Mesothelial cell of epicardium (in vitro differentiated cells): ENCODE measurements at regions not wholly inside any gene's neighbourhood (a gene's known extent, or its start where the extent isn't known, plus 50 kb on each side); places are given as distances from the start of the nearest gene placed in this dataset.
"Not testable (repeated sequence)": the region's sequence is repeated elsewhere in the genome, so short reads cannot be mapped to it uniquely, and the experiment has no call there.

ENCODE experiments used
- DNase-seq, 2 experiments: peaks; one replicate each; pipeline ENCODE4 v3.0.0; 2021; ENCODE audit warnings: low spot score in 2 of 2; ENCODE audit not compliant: unreplicated experiment in 2 of 2
- H3K27ac Mint-ChIP-seq: 2 replicates; pipeline ENCODE4 v1.8.0; 2021; ENCODE audit warnings: mixed read lengths
- H3K27me3 Mint-ChIP-seq: 2 replicates; pipeline ENCODE4 v1.8.0; 2021; ENCODE audit warnings: low read depth, mixed read lengths
- H3K36me3 Mint-ChIP-seq: 2 replicates; pipeline ENCODE4 v1.8.0; 2021; ENCODE audit warnings: mixed read lengths
- H3K4me1 Mint-ChIP-seq: 2 replicates; pipeline ENCODE4 v1.8.0; 2021; ENCODE audit warnings: mixed read lengths
- H3K4me3 Mint-ChIP-seq: 2 replicates; pipeline ENCODE4 v1.8.0; 2021; ENCODE audit warnings: mild to moderate bottlenecking, moderate library complexity, mixed read lengths
- H3K9me3 Mint-ChIP-seq: 2 replicates; pipeline ENCODE4 v1.8.0; 2021; ENCODE audit warnings: mixed read lengths
- TF ChIP-seq, protein P1 (sequence below): fragments of 200-600 bp; sonication (generic); IDR thresholded peaks from one replicate; pipeline ENCODE4 v1.5.0; 2021; ENCODE audit warnings: antibody characterized with exemption; ENCODE audit not compliant: unreplicated experiment

DNA sequence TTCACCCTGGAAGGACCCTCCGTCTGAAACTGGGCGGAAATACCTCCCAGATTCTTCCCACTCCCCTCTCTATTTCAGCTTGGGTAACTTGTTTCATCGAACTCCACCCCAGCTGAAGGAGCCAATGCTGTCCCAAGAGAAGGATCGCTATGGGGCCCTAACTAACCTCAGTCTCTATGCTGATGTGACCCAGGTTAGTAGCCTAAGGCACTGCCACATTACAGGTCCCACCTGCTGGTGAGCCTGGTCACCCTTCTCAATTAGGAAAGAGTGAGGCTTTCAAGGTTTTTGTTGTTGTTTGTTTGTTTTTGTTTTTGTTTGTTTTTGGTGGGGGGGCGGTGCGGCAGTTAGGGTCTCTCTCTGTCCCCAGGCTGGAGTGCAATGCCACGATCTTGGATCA lies 168.4 kb downstream of the OR2B2 start:
- H3K9me3 Mint-ChIP-seq = no peaks in the 10 kb centered on the region
- TF ChIP-seq, protein P1, sequence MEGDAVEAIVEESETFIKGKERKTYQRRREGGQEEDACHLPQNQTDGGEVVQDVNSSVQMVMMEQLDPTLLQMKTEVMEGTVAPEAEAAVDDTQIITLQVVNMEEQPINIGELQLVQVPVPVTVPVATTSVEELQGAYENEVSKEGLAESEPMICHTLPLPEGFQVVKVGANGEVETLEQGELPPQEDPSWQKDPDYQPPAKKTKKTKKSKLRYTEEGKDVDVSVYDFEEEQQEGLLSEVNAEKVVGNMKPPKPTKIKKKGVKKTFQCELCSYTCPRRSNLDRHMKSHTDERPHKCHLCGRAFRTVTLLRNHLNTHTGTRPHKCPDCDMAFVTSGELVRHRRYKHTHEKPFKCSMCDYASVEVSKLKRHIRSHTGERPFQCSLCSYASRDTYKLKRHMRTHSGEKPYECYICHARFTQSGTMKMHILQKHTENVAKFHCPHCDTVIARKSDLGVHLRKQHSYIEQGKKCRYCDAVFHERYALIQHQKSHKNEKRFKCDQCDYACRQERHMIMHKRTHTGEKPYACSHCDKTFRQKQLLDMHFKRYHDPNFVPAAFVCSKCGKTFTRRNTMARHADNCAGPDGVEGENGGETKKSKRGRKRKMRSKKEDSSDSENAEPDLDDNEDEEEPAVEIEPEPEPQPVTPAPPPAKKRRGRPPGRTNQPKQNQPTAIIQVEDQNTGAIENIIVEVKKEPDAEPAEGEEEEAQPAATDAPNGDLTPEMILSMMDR = no peak
- no peak overlapping the region for H3K27ac Mint-ChIP-seq
- DNase-seq = no peak
- H3K27me3 Mint-ChIP-seq = peaks cover 12% of the 10 kb centered on the region
- no peaks in the 10 kb centered on the region for H3K36me3 Mint-ChIP-seq
- peaks cover 10% of the 10 kb centered on the region for H3K4me1 Mint-ChIP-seq
- no peak overlapping the region for H3K4me3 Mint-ChIP-seq

DNA sequence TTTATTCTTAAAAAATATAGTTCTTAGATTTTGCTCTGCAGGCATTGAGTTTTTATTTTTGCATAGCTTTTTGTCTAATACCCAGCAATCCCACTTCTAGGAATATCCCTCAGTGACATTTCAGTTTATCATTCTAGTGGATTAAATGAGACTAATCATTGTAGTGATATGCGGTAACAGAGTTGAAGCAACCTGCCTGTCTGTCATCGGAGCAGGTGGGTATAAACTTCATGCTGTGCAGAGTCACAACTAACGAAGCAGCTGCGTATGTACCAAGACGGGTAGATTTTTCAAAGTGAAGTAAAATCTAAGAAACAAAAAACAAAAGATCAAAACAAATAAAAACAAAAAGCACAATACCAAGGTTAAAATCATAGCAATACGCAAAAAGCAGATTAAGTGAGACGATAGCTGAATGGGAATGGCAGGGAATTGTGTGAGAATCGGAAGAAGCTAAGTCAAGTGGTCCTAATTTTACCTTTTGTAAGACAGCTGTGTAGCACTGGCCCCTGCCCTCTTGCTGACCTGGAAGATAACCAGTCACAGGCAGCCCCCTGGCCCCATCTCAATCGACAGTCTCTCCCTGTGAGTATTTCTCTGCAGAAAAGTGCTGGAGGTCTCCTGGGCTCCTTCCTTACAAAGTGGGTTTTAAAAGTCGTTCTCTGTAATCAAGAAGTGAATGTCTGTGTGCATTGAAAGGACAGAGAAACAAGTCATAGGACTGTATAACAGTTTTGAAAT lies 169.2 kb downstream of the OR2B2 start:
- H3K4me1 Mint-ChIP-seq = peaks cover 10% of the 10 kb centered on the region
- TF ChIP-seq, protein P1 = no peak
- DNase-seq = no peak
- peak overlapping the region; percentile 4 for H3K27ac Mint-ChIP-seq
- H3K36me3 Mint-ChIP-seq = no peaks in the 10 kb centered on the region
- H3K4me3 Mint-ChIP-seq = no peak overlapping the region
- H3K9me3 Mint-ChIP-seq = no peaks in the 10 kb centered on the region
- H3K27me3 Mint-ChIP-seq = peaks cover 12% of the 10 kb centered on the region

DNA sequence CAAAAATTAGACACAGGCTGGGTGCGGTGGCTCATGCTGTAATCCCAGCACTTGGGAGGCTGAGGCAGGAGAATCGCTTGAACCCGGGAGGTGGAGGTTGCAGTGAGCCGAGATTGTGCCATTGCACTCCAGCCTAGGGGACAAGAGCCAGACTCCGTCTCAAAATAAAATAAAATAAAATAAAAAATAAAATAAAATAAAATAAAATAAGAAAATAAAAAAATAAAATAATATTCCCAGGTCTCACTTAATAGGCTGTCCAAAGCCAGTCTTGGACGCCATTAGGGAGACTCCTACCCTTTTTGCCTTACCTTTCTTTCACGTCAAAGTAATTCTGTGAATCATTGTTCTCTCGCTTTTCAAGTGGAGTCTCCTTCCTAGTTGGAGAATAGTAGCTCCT lies 172.3 kb downstream of the OR2B2 start:
- not testable (repeated sequence) for H3K27ac Mint-ChIP-seq, DNase-seq, H3K9me3 Mint-ChIP-seq, H3K36me3 Mint-ChIP-seq, H3K4me3 Mint-ChIP-seq
- Mint-ChIP-seq H3K4me1 (peaks cover 10% of the 10 kb centered on the region), H3K27me3 (peaks cover 15% of the 10 kb centered on the region)

DNA sequence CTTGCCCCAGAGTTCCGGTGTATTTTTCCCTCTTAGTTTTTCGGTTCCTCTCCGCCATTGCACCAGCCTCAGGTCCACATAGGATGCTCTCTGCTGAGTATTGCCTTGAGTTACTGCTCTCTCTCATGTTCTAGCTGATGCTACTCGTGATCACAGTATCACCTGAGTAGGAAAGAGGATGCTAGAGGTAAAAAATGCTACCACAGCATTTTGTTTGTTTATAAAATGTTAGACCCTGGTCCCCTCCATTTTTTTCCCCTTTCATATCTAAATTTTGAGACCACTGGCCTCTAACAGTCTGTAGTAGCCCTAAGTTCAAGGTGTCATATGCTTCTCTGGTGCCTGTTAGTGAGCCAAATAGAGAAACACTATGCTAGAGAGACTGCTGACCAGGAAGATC lies 175.5 kb downstream of the OR2B2 start:
- Mint-ChIP-seq H3K27ac (no peak overlapping the region), H3K27me3 (peaks cover 3% of the 10 kb centered on the region), H3K9me3 (no peaks in the 10 kb centered on the region), H3K36me3 (no peaks in the 10 kb centered on the region), H3K4me1 (no peaks in the 10 kb centered on the region), H3K4me3 (no peak overlapping the region)
- TF ChIP-seq, protein P1 = no peak
- no peak for DNase-seq

DNA sequence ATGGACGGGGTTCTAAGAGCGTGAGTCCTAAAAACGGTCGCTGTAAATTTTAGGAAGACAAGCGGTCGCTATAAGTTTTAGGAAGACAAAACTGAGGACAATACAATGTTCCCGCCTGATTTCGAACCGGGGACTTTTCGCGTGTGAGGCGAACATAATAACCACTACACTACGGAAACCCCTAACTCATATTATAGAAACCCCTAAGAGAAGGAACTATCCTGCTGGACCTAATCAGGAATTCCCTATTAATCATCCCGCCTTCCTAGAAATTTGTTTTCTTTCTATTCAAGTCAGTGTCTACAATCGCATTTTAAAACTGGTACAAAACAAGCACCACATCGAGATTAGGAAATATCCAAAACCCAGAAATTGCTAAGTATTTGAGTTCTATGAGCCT lies 183.8 kb downstream of the OR2B2 start:
- Mint-ChIP-seq H3K4me3 (no peak overlapping the region), H3K27me3 (peaks cover 19% of the 10 kb centered on the region), H3K4me1 (peaks cover 7% of the 10 kb centered on the region), H3K36me3 (no peaks in the 10 kb centered on the region), H3K9me3 (peaks cover 4% of the 10 kb centered on the region), H3K27ac (no peak overlapping the region)
- TF ChIP-seq, protein P1 = no peak
- DNase-seq = no peak

DNA sequence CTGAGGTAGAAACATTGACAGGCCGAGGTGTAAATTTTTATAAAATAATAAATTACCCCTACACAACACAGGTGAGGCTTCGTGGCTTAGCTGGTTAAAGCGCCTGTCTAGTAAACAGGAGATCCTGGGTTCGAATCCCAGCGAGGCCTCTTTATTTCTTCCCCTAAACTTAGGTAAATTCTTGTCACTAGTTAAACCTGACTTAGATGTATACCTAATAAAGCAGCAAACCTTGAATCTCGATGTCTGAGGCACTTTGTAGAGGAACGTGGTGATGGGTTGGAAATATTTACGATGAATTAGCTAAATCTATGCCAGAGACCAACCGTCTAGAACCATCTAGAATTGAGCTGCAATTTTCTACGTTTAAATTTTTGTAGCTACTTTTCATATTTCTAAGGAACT lies 185.6 kb downstream of the OR2B2 start:
- TF ChIP-seq, protein P1 = no peak
- Mint-ChIP-seq H3K27ac (no peak overlapping the region), H3K9me3 (peaks cover 4% of the 10 kb centered on the region), H3K4me3 (no peak overlapping the region), H3K36me3 (no peaks in the 10 kb centered on the region), H3K4me1 (peaks cover 9% of the 10 kb centered on the region), H3K27me3 (peaks cover 19% of the 10 kb centered on the region)
- no peak for DNase-seq
